SU-DHL-6 (cell line): ENCODE measurements at regions not wholly inside any gene's neighbourhood (a gene's known extent, or its start where the extent isn't known, plus 50 kb on each side); places are given as distances from the start of the nearest gene placed in this dataset.

Experiments
- H2AFZ ChIP-seq: fragments of 200-600 bp; sonication (generic); 2 replicates; pipeline ENCODE4 v1.6.1; 2014; ENCODE audit warnings: low read depth, mild to moderate bottlenecking, moderate library complexity, mixed read lengths, antibody characterized with exemption, low read length; ENCODE audit not compliant: severe bottlenecking
- H3F3A ChIP-seq: fragments of 200-600 bp; shearing (Covaris generic); 2 replicates; pipeline ENCODE4 v1.6.0; 2016; ENCODE audit warnings: antibody characterized with exemption, mild to moderate bottlenecking; ENCODE audit not compliant: insufficient read depth
- H3K27ac ChIP-seq: fragments of 200-600 bp; sonication (generic); 2 replicates; pipeline ENCODE4 v1.5.1; 2016; ENCODE audit warnings: low read depth, mild to moderate bottlenecking, low read length, moderate library complexity, mixed read lengths
- H3K27me3 ChIP-seq: fragments of 200-600 bp; sonication (generic), shearing (Covaris generic); 2 replicates; pipeline ENCODE4 v1.6.0; 2014; ENCODE audit warnings: mild to moderate bottlenecking, low read length
- H3K36me3 ChIP-seq: fragments of 200-600 bp; sonication (generic); 2 replicates; pipeline ENCODE4 v1.6.1; 2014; ENCODE audit warnings: mild to moderate bottlenecking, low read length, mixed read lengths
- H3K4me2 ChIP-seq: fragments of 300-600, 200-600 bp; shearing (Covaris generic), sonication (generic); 2 replicates; pipeline ENCODE4 v1.6.0; 2014; ENCODE audit warnings: low read length, low read depth, mild to moderate bottlenecking; ENCODE audit not compliant: poor library complexity, severe bottlenecking
- H3K4me3 ChIP-seq: fragments of 200-600 bp; sonication (generic); 2 replicates; pipeline ENCODE4 v1.5.1; 2014; ENCODE audit warnings: antibody characterized with exemption, low read length, mild to moderate bottlenecking, mixed read lengths; ENCODE audit not compliant: insufficient read depth, poor library complexity, severe bottlenecking
- H3K79me2 ChIP-seq: fragments of 200-600 bp; sonication (generic); 2 replicates; pipeline ENCODE4 v1.6.1; 2014; ENCODE audit warnings: mild to moderate bottlenecking, low read length, moderate library complexity; ENCODE audit not compliant: insufficient read depth
- H3K9ac ChIP-seq: fragments of 200-600 bp; sonication (generic); 2 replicates; pipeline ENCODE4 v1.7.0; 2014; ENCODE audit warnings: mild to moderate bottlenecking, low read length
- H3K9me2 ChIP-seq: fragments of 200-600 bp; sonication (generic); replicated peaks from 2 replicates; pipeline ENCODE4 v1.6.1; 2014; ENCODE audit warnings: low read length; ENCODE audit not compliant: insufficient read depth
- H3K9me3 ChIP-seq: fragments of 200-600 bp; sonication (generic); 2 replicates; pipeline ENCODE4 v1.6.1; 2014; ENCODE audit warnings: low read length, mixed read lengths; ENCODE audit not compliant: insufficient read depth
- H4K20me1 ChIP-seq: fragments of 200-600 bp; sonication (generic); 2 replicates; pipeline ENCODE4 v1.6.1; 2014; ENCODE audit warnings: low read depth, mild to moderate bottlenecking, antibody characterized with exemption, low read length, moderate library complexity, mixed read lengths
- CTCF ChIP-seq: fragments of 200-600 bp; sonication (generic); IDR thresholded peaks from one replicate; pipeline ENCODE4 v1.5.1; 2017; ENCODE audit warnings: antibody characterized with exemption, mild to moderate bottlenecking, low read length, moderate library complexity; ENCODE audit not compliant: insufficient read depth, poor library complexity, severe bottlenecking
- EZH2phosphoT487 ChIP-seq: fragments of 200-600 bp; sonication (generic), shearing (Covaris generic); conservative IDR thresholded peaks from 2 replicates; pipeline ENCODE4 v1.6.1; 2018; ENCODE audit warnings: mild to moderate bottlenecking, antibody characterized with exemption, low read length, moderate library complexity, mixed read lengths

- Histone ChIP-seq H3K27me3 (no peaks in the 10 kb centered on the region), H2AFZ (no peak overlapping the region), H3K9me2 (no peaks in the 10 kb centered on the region), H3K27ac (no peak overlapping the region), H3K9me3 (no peaks in the 10 kb centered on the region), H3K9ac (no peak overlapping the region), H3F3A (no peaks in the 10 kb centered on the region), H3K79me2 (no peaks in the 10 kb centered on the region), H4K20me1 (no peaks in the 10 kb centered on the region), H3K4me2 (no peak overlapping the region), H3K36me3 (no peaks in the 10 kb centered on the region), H3K4me3 (no peak overlapping the region)
- TF ChIP-seq CTCF = no peak
- TF ChIP-seq EZH2phosphoT487 = no peak
Observed at GRCh38 chr20:55755861-55756260, 249.5 kb downstream of the CBLN4 start.

GRCh38 chr20:55755411-55755810 lies 249.9 kb downstream of the CBLN4 start:
- Histone ChIP-seq H3K36me3 (no peaks in the 10 kb centered on the region), H3K9me3 (no peaks in the 10 kb centered on the region), H3K9ac (no peak overlapping the region), H3K27me3 (no peaks in the 10 kb centered on the region), H3K4me3 (no peak overlapping the region), H2AFZ (no peak overlapping the region), H3K9me2 (no peaks in the 10 kb centered on the region), H3K27ac (no peak overlapping the region), H4K20me1 (no peaks in the 10 kb centered on the region), H3K4me2 (no peak overlapping the region), H3F3A (no peaks in the 10 kb centered on the region), H3K79me2 (no peaks in the 10 kb centered on the region)
- no peak for TF ChIP-seq CTCF
- TF ChIP-seq EZH2phosphoT487 = no peak

- Histone ChIP-seq H3K27me3 (no peaks in the 10 kb centered on the region), H3K4me3 (no peak overlapping the region), H3K27ac (no peak overlapping the region), H3K9me3 (no peaks in the 10 kb centered on the region), H3K9ac (no peak overlapping the region), H3K9me2 (no peaks in the 10 kb centered on the region), H3F3A (no peaks in the 10 kb centered on the region), H2AFZ (no peak overlapping the region), H4K20me1 (no peaks in the 10 kb centered on the region), H3K36me3 (no peaks in the 10 kb centered on the region), H3K4me2 (no peak overlapping the region), H3K79me2 (no peaks in the 10 kb centered on the region)
- TF ChIP-seq CTCF = no peak
- no peak for TF ChIP-seq EZH2phosphoT487
Observed at GRCh38 chr20:55746723-55747122, 258.6 kb downstream of the CBLN4 start.
